Gastroesophageal sphincter (tissue), 4 donors: ENCODE measurements at regions not wholly inside any gene's neighbourhood (a gene's known extent, or its start where the extent isn't known, plus 50 kb on each side); places are given as distances from the start of the nearest gene placed in this dataset.

Source experiments
- ATAC-seq: fragments of 150-250 bp; one replicate; pipeline ENCODE4 v1.9.1; 2016; ENCODE audit warnings: mild to moderate bottlenecking, moderate library complexity
- H3K27ac ChIP-seq, 4 donors: fragments of 200-600 bp; sonication (generic) in 3 of 4; 1 replicate in 3 of 4; 2 replicates in 1 of 4; pipeline ENCODE4 v1.5.1; 2016 to 2019
- H3K27me3 ChIP-seq: fragments of 200-600 bp; sonication (generic); one replicate; pipeline ENCODE4 v1.5.1; 2019
- H3K36me3 ChIP-seq, 2 donors: fragments of 200-600 bp; sonication (generic); one replicate each; pipeline ENCODE4 v1.5.1; 2019; ENCODE audit warnings: control low read depth in 1 of 2
- H3K4me1 ChIP-seq, 3 donors: fragments of 200-600 bp; sonication (generic); 1 replicate in 2 of 3; 2 replicates in 1 of 3; pipeline ENCODE4 v1.5.1; 2016 to 2019; ENCODE audit warnings: control low read depth in 2 of 3
- H3K4me3 ChIP-seq, 2 donors: fragments of 200-600 bp; sonication (generic); one replicate each; pipeline ENCODE4 v1.5.1; 2019; ENCODE audit warnings: mild to moderate bottlenecking in 1 of 2, moderate library complexity in 1 of 2
- H3K9me3 ChIP-seq, 3 donors: fragments of 200-600 bp; sonication (generic); one replicate each; pipeline ENCODE4 v1.5.1; 2017 to 2019; ENCODE audit warnings: control low read depth in 2 of 3
- CTCF ChIP-seq, 4 experiments: fragments of 200-600 bp in 2 of 4; fragments of 450-650 bp in 2 of 4; sonication (generic) in 1 of 4; IDR thresholded peaks; one replicate each; pipeline ENCODE4 v1.5.1; 2017 to 2019; ENCODE audit warnings: antibody characterized with exemption in 4 of 4, mild to moderate bottlenecking in 2 of 4, moderate library complexity in 2 of 4
- EP300 ChIP-seq: sonication (generic); formaldehyde crosslinking; IDR thresholded peaks from one replicate; pipeline ENCODE4 v1.6.1; 2017; ENCODE audit warnings: antibody characterized with exemption, mild to moderate bottlenecking
- POLR2A ChIP-seq, 2 donors: fragments of 450-650 bp; IDR thresholded peaks; one replicate each; pipeline ENCODE4 v1.6.1; 2017; ENCODE audit warnings: antibody characterized with exemption in 2 of 2, mild to moderate bottlenecking in 2 of 2, moderate library complexity in 1 of 2
- POLR2AphosphoS5 ChIP-seq: sonication (generic); formaldehyde crosslinking; IDR thresholded peaks from one replicate; pipeline ENCODE4 v1.6.1; 2017; ENCODE audit warnings: antibody characterized with exemption
- WGBS, 2 donors: methylation state at CpG; one replicate each; pipeline ENCODE4 v1.1.5; 2018; ENCODE audit warnings: low coverage in 1 of 2; 5-methylcytosine and 5-hydroxymethylcytosine counted together

- 97% methylated on average over 4 of the region's 6 CpGs; no CpG with 5 or more reads in 1 of the 2 donors for WGBS, 2 donors
- no peak for TF ChIP-seq POLR2AphosphoS5
- TF ChIP-seq POLR2A (IDR thresholded peaks at IDR 0.05), result no peak
- TF ChIP-seq EP300, result no peak
- no peak for TF ChIP-seq CTCF (IDR thresholded peaks at IDR 0.05)
- no peaks in the 10 kb centered on the region for H3K9me3 ChIP-seq
- no peak overlapping the region for H3K4me3 ChIP-seq
- ATAC-seq, result no peak
- H3K27me3 ChIP-seq, result no peaks in the 10 kb centered on the region
- H3K36me3 ChIP-seq, result peaks cover 0 to 42% of the 10 kb centered on the region in 2 donors
- no peaks in the 10 kb centered on the region for H3K4me1 ChIP-seq
- H3K27ac ChIP-seq, result no peak overlapping the region
Measured at GRCh38 chr14:95426116-95426475, 90.4 kb downstream of the SYNE3 start.

- Histone ChIP-seq H3K27ac (no peak overlapping the region), H3K36me3 (peaks cover 0 to 46% of the 10 kb centered on the region in 2 donors), H3K4me1 (no peaks in the 10 kb centered on the region), H3K27me3 (no peaks in the 10 kb centered on the region), H3K9me3 (no peaks in the 10 kb centered on the region), H3K4me3 (no peak overlapping the region)
- ATAC-seq, result no peak
- 87 to 92% methylated on average over 3 to 7 of the region's 9 CpGs for WGBS, 2 donors
- no peak for TF ChIP-seq CTCF (IDR thresholded peaks at IDR 0.05)
- no peak for TF ChIP-seq POLR2AphosphoS5
- TF ChIP-seq EP300, result no peak
- TF ChIP-seq POLR2A (IDR thresholded peaks at IDR 0.05), result no peak
Measured at GRCh38 chr14:95425369-95426115, 90.9 kb downstream of the SYNE3 start.

- Histone ChIP-seq H3K27ac (no peak overlapping the region), H3K36me3 (peaks cover 0 to 40% of the 10 kb centered on the region in 2 donors), H3K27me3 (no peaks in the 10 kb centered on the region), H3K4me3 (no peak overlapping the region), H3K9me3 (no peaks in the 10 kb centered on the region), H3K4me1 (no peaks in the 10 kb centered on the region)
- WGBS, 2 donors, result 40 to 67% methylated on average over 1 of the region's 5 CpGs
- TF ChIP-seq POLR2A (IDR thresholded peaks at IDR 0.05) (no peak), POLR2AphosphoS5 (peak; percentile 26)
- ATAC-seq, result peak; percentile 57
Measured at GRCh38 chr14:95424529-95424928, 91.9 kb downstream of the SYNE3 start.

- Histone ChIP-seq H3K27me3 (no peaks in the 10 kb centered on the region), H3K4me3 (no peak overlapping the region), H3K27ac (no peak overlapping the region), H3K36me3 (peaks cover 0 to 56% of the 10 kb centered on the region in 2 donors), H3K9me3 (no peaks in the 10 kb centered on the region), H3K4me1 (no peaks in the 10 kb centered on the region)
- no peak for ATAC-seq
- TF ChIP-seq POLR2AphosphoS5 (no peak), EP300 (no peak), POLR2A (IDR thresholded peaks at IDR 0.05) (no peak)
- WGBS, 2 donors, result 94 to 96% methylated on average over 6 to 8 of the region's 8 CpGs
Measured at GRCh38 chr14:95421741-95422140, 94.7 kb downstream of the SYNE3 start.

- no peak for ATAC-seq
- H3K4me3 ChIP-seq, result no peak overlapping the region
- TF ChIP-seq POLR2AphosphoS5 (no peak), POLR2A (IDR thresholded peaks at IDR 0.05) (no peak), CTCF (IDR thresholded peaks at IDR 0.05) (no peak), EP300 (no peak)
- no peaks in the 10 kb centered on the region for H3K27me3 ChIP-seq
- no peak overlapping the region for H3K27ac ChIP-seq
- 100% methylated on average over 1 to 2 of the region's 3 CpGs for WGBS, 2 donors
- H3K9me3 ChIP-seq, result no peaks in the 10 kb centered on the region
- no peaks in the 10 kb centered on the region for H3K4me1 ChIP-seq
- H3K36me3 ChIP-seq, result peaks cover 0 to 65% of the 10 kb centered on the region in 2 donors
Measured at GRCh38 chr14:95420060-95420459, 96.4 kb downstream of the SYNE3 start.

GRCh38 chr14:95419569-95419968, 96.9 kb downstream of the SYNE3 start:
- no peak overlapping the region for H3K4me3 ChIP-seq
- TF ChIP-seq POLR2AphosphoS5, result no peak
- TF ChIP-seq EP300, result no peak
- no peak for TF ChIP-seq CTCF (IDR thresholded peaks at IDR 0.05)
- no peak for ATAC-seq
- no peak overlapping the region for H3K27ac ChIP-seq
- H3K27me3 ChIP-seq, result no peaks in the 10 kb centered on the region
- H3K4me1 ChIP-seq, result no peaks in the 10 kb centered on the region
- H3K36me3 ChIP-seq, result peaks cover 0 to 65% of the 10 kb centered on the region in 2 donors
- 80 to 92% methylated on average over 1 to 4 of the region's 4 CpGs for WGBS, 2 donors
- H3K9me3 ChIP-seq, result no peaks in the 10 kb centered on the region
